Testis (tissue), 2 donors: ENCODE measurements at regions not wholly inside any gene's neighbourhood (a gene's known extent, or its start where the extent isn't known, plus 50 kb on each side); places are given as distances from the start of the nearest gene placed in this dataset.
"Not testable (repeated sequence)": the region's sequence is repeated elsewhere in the genome, so short reads cannot be mapped to it uniquely, and the experiment has no call there.

ENCODE experiments used
- DNase-seq: peaks from one replicate; pipeline ENCODE4 v3.0.0-alpha.2; 2019
- H3K27ac ChIP-seq, 2 donors: fragments of 200-600 bp; sonication (generic); one replicate each; pipeline ENCODE4 v1.5.1; 2019
- H3K27me3 ChIP-seq: fragments of 200-600 bp; sonication (generic); one replicate; pipeline ENCODE4 v1.5.1; 2019
- H3K36me3 ChIP-seq: fragments of 200-600 bp; sonication (generic); one replicate; pipeline ENCODE4 v1.5.1; 2017; ENCODE audit warnings: low read depth; ENCODE audit errors: missing control alignments
- H3K4me1 ChIP-seq: fragments of 200-600 bp; sonication (generic); one replicate; pipeline ENCODE4 v1.5.1; 2019
- H3K4me3 ChIP-seq, 2 donors: fragments of 200-600 bp; sonication (generic); one replicate each; pipeline ENCODE4 v1.5.1; 2017 to 2019
- H3K9me3 ChIP-seq: fragments of 200-600 bp; sonication (generic); one replicate; pipeline ENCODE4 v1.5.1; 2017
- POLR2A ChIP-seq: fragments of 450-650 bp; IDR thresholded peaks from one replicate; pipeline ENCODE4 v1.6.1; 2017; ENCODE audit warnings: antibody characterized with exemption, mild to moderate bottlenecking, moderate library complexity
- WGBS, 2 donors: methylation state at CpG; one replicate each; pipeline ENCODE4 v1.1.5; 2018; 5-methylcytosine and 5-hydroxymethylcytosine counted together
- intact Hi-C: fragments of 100-400 bp; cut with DNase I; formaldehyde crosslinking; loops from one replicate; pipeline ENCODE4 v1.15.1; 2023; ENCODE audit warnings: low total_unique reads
- TF ChIP-seq, protein P1 (sequence below), 3 experiments: fragments of 450-650 bp in 2 of 3; fragments of 200-600 bp in 1 of 3; sonication (generic) in 1 of 3; IDR thresholded peaks; one replicate each; pipeline ENCODE4 v1.5.1; 2016 to 2019; ENCODE audit warnings: antibody characterized with exemption in 3 of 3, mild to moderate bottlenecking in 2 of 3, moderate library complexity in 1 of 3

GRCh38 chr7:16261654-16262053 lies 159.7 kb downstream of the CRPPA start:
- WGBS, 2 donors, result 75 to 82% methylated on average over 5 of the region's 5 CpGs
- intact Hi-C loops, result no loop called here

DNA sequence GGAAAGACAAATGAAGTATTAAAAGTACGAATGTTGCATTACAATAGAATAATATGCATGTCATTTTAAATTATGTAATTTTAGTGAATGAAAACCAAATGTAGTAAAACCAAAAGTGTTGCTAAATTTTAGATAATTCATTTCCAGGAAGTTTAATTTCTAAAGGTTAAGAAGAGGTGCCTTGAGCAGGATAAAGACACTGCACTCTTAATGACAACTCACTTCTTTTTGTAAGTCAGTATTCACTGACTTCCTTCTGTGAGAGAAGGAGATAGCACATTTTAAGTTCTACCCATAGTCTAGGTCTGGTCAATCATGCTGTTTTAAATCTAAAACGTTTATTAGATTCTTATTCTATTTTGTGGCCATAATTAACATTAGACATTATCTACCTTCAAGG lies 160.2 kb downstream of the CRPPA start:
- TF ChIP-seq POLR2A, result no peak
- TF ChIP-seq, protein P1, sequence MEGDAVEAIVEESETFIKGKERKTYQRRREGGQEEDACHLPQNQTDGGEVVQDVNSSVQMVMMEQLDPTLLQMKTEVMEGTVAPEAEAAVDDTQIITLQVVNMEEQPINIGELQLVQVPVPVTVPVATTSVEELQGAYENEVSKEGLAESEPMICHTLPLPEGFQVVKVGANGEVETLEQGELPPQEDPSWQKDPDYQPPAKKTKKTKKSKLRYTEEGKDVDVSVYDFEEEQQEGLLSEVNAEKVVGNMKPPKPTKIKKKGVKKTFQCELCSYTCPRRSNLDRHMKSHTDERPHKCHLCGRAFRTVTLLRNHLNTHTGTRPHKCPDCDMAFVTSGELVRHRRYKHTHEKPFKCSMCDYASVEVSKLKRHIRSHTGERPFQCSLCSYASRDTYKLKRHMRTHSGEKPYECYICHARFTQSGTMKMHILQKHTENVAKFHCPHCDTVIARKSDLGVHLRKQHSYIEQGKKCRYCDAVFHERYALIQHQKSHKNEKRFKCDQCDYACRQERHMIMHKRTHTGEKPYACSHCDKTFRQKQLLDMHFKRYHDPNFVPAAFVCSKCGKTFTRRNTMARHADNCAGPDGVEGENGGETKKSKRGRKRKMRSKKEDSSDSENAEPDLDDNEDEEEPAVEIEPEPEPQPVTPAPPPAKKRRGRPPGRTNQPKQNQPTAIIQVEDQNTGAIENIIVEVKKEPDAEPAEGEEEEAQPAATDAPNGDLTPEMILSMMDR (IDR thresholded peaks at IDR 0.05), result no peak
- H3K36me3 ChIP-seq, result no peaks in the 10 kb centered on the region
- H3K27me3 ChIP-seq, result no peaks in the 10 kb centered on the region
- WGBS, 2 donors, result 68 to 79% methylated on average over 2 of the region's 2 CpGs
- no peak for DNase-seq
- intact Hi-C loops, result no loop called here
- H3K4me3 ChIP-seq, result no peak overlapping the region
- H3K4me1 ChIP-seq, result no peaks in the 10 kb centered on the region
- no peaks in the 10 kb centered on the region for H3K9me3 ChIP-seq
- H3K27ac ChIP-seq, result no peak overlapping the region

More at GRCh38 chr7:16261654-16262053, 159.7 kb downstream of the CRPPA start:
- TF ChIP-seq, protein P1 (IDR thresholded peaks at IDR 0.05), result no peak
- no peak for TF ChIP-seq POLR2A
- H3K4me3 ChIP-seq, result no peak overlapping the region
- DNase-seq, result no peak
- no peaks in the 10 kb centered on the region for H3K36me3 ChIP-seq
- no peaks in the 10 kb centered on the region for H3K9me3 ChIP-seq
- no peaks in the 10 kb centered on the region for H3K27me3 ChIP-seq
- H3K27ac ChIP-seq, result no peak overlapping the region
- no peaks in the 10 kb centered on the region for H3K4me1 ChIP-seq

- Histone ChIP-seq H3K36me3 (no peaks in the 10 kb centered on the region), H3K27me3 (no peaks in the 10 kb centered on the region), H3K27ac (no peak overlapping the region), H3K9me3 (no peaks in the 10 kb centered on the region), H3K4me1 (no peaks in the 10 kb centered on the region), H3K4me3 (no peak overlapping the region)
- TF ChIP-seq, protein P1 (IDR thresholded peaks at IDR 0.05), result no peak
- TF ChIP-seq POLR2A, result no peak
- WGBS, 2 donors, result 61 to 63% methylated on average over 1 of the region's 1 CpG
- DNase-seq, result no peak
- intact Hi-C loops, result no loop called here
Measured at GRCh38 chr7:16260236-16260728, 161.1 kb downstream of the CRPPA start.

DNA sequence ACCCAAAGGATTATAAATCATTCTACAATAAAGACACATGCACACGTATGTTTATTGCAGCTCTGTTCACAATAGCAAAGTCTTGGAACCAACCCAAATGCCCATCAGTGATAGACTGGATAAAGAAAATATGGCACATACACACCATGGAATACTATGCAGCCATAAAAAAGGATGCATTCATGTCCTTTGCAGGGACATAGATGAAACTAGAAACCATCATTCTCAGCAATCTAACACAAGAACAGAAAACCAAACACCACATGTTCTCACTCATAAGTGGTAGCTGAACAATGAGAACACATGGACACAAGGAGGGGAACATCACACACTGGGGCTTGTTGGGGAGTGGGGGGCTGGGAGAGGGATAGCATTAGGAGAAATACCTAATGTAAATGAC lies 164.9 kb downstream of the CRPPA start:
- H3K9me3 ChIP-seq, DNase-seq, H3K4me1 ChIP-seq, H3K27ac ChIP-seq, intact Hi-C loops, H3K27me3 ChIP-seq, H3K36me3 ChIP-seq, H3K4me3 ChIP-seq: not testable (repeated sequence)
- WGBS, 2 donors, result 95 to 100% methylated on average over 1 of the region's 1 CpG

DNA sequence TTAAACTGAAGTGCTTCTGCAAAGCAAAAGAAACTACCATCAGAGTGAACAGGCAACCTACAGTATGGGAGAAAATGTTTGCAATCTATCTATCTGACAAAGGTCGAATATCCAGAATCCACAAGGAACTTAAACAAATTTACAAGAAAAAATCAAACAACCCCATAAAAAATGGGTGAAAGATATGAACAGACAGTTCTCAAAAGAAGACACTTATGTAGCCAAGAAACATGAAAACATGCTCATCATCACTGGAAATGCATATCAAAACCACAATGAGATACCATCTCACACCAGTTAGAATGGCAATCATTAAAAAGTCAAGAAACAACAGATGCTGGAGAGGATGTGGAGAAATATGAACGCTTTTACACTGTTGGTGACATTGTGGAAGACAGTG lies 165.4 kb downstream of the CRPPA start:
- H3K27ac ChIP-seq, H3K4me3 ChIP-seq, DNase-seq, H3K9me3 ChIP-seq, H3K27me3 ChIP-seq, H3K4me1 ChIP-seq, intact Hi-C loops, H3K36me3 ChIP-seq: not testable (repeated sequence)
- WGBS, 2 donors, result 91 to 96% methylated on average over 2 of the region's 2 CpGs

GRCh38 chr7:16250655-16251054 lies 170.7 kb downstream of the CRPPA start:
- H3K4me3 ChIP-seq, H3K27ac ChIP-seq, H3K4me1 ChIP-seq, H3K27me3 ChIP-seq, H3K9me3 ChIP-seq, intact Hi-C loops, DNase-seq, H3K36me3 ChIP-seq: not testable (repeated sequence)
- 88 to 94% methylated on average over 2 of the region's 2 CpGs for WGBS, 2 donors

DNA sequence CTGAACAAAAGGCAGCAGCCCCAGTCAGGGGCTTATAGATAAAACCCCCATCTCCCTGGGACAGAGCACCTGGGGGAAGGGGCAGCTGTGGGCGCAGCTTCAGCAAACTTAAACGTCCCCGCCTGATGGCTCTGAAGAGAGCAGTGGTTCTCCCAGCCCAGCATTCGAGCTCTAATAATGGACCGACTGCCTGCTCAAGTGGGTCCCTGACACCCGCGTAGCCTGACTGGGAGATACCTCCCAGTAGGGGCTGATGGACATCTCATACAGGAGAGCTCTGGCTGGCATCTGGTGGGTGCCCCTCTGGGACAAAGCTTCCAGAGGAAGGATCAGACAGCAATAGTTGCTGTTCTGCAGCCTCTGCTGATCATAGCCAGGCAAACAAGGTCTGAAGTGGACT lies 172.1 kb downstream of the CRPPA start:
- H3K4me3 ChIP-seq, intact Hi-C loops, H3K9me3 ChIP-seq, H3K4me1 ChIP-seq, DNase-seq, H3K27me3 ChIP-seq, H3K27ac ChIP-seq, H3K36me3 ChIP-seq: not testable (repeated sequence)
- WGBS, 2 donors, result 80 to 97% methylated on average over 3 to 7 of the region's 7 CpGs

DNA sequence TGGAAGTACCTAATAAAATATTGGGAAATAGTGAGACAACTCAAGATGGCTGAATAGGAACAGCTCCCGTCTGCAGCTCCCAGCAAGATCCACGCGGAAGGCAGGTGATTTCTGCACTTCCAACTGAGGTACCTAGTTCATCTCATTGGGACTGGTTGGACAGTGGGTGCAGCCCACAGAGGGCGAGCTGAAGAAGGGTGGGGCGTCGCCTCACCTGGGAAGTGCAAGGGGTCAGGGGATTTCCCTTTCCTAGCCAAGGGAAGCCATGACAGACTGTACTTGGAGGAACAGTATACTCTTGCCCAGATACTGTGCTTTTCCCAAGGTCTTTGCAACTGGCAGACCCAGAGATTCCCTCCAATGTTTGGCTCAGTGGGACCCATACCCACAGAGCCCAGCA lies 172.8 kb downstream of the CRPPA start:
- H3K36me3 ChIP-seq, H3K9me3 ChIP-seq, H3K4me1 ChIP-seq, H3K4me3 ChIP-seq, H3K27me3 ChIP-seq, DNase-seq, intact Hi-C loops, H3K27ac ChIP-seq: not testable (repeated sequence)
- WGBS, 2 donors, result 93 to 95% methylated on average over 6 of the region's 6 CpGs
